OCI-LY1 (cell line): ENCODE measurements at regions not wholly inside any gene's neighbourhood (a gene's known extent, or its start where the extent isn't known, plus 50 kb on each side); places are given as distances from the start of the nearest gene placed in this dataset.

ENCODE experiments used
- EZH2 ChIP-seq: fragments of 200-600 bp; sonication (generic), shearing (Covaris generic); IDR thresholded peaks from 2 replicates; pipeline ENCODE4 v1.8.0; 2017; ENCODE audit warnings: borderline replicate concordance, mixed run types, mild to moderate bottlenecking, antibody characterized with exemption, low read length, moderate library complexity, mixed read lengths
- TF ChIP-seq, protein P1 (sequence below): fragments of 200-600 bp; sonication (generic), shearing (Covaris generic); IDR thresholded peaks from 2 replicates; pipeline ENCODE4 v1.5.1; 2017; ENCODE audit warnings: mild to moderate bottlenecking, antibody characterized with exemption, low read length, moderate library complexity, mixed read lengths

DNA sequence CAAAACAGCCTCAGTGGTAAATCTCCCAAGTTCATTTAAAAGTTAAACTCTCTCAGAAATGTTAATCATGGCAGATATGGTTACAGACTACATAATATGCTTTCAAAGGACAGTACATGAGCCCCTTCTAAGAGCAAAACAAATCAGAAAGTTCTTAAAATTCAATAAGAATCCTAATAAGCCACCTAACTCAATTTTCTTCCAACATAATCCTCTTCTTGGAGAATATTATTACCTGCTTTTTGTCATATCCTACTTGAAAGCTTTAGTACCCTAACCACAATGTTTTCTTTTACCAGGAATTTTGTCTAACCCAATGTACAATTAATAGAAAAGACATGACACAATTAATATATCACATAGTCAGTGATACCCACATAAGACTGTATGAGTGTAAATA lies 236.5 kb upstream of the ATP2B1 start:
- TF ChIP-seq, protein P1, sequence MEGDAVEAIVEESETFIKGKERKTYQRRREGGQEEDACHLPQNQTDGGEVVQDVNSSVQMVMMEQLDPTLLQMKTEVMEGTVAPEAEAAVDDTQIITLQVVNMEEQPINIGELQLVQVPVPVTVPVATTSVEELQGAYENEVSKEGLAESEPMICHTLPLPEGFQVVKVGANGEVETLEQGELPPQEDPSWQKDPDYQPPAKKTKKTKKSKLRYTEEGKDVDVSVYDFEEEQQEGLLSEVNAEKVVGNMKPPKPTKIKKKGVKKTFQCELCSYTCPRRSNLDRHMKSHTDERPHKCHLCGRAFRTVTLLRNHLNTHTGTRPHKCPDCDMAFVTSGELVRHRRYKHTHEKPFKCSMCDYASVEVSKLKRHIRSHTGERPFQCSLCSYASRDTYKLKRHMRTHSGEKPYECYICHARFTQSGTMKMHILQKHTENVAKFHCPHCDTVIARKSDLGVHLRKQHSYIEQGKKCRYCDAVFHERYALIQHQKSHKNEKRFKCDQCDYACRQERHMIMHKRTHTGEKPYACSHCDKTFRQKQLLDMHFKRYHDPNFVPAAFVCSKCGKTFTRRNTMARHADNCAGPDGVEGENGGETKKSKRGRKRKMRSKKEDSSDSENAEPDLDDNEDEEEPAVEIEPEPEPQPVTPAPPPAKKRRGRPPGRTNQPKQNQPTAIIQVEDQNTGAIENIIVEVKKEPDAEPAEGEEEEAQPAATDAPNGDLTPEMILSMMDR: no peak
- TF ChIP-seq EZH2: no peak
